Activated naive CD4-positive, alpha-beta T cell treated with anti-CD3 and anti-CD28 coated beads, Interleukin-2, amount 50 U/mL, for 24 hours (primary cell): ENCODE measurements at regions not wholly inside any gene's neighbourhood (a gene's known extent, or its start where the extent isn't known, plus 50 kb on each side); places are given as distances from the start of the nearest gene placed in this dataset.

Experiments
- H3K27ac Mint-ChIP-seq: one replicate; pipeline ENCODE4 v1.8.0; 2021; ENCODE audit warnings: mild to moderate bottlenecking, mixed read lengths
- H3K27me3 Mint-ChIP-seq: one replicate; pipeline ENCODE4 v1.8.0; 2021; ENCODE audit warnings: mixed read lengths
- H3K36me3 Mint-ChIP-seq: one replicate; pipeline ENCODE4 v1.8.0; 2021; ENCODE audit warnings: mixed read lengths
- H3K4me1 Mint-ChIP-seq: one replicate; pipeline ENCODE4 v1.8.0; 2021; ENCODE audit warnings: mixed read lengths
- H3K4me3 Mint-ChIP-seq: one replicate; pipeline ENCODE4 v1.8.0; 2021; ENCODE audit warnings: mild to moderate bottlenecking, mixed read lengths
- H3K9me3 Mint-ChIP-seq: one replicate; pipeline ENCODE4 v1.8.0; 2021; ENCODE audit warnings: mixed read lengths

- no peaks in the 10 kb centered on the region for H3K36me3 Mint-ChIP-seq
- peaks cover 6% of the 10 kb centered on the region for H3K27me3 Mint-ChIP-seq
- H3K4me1 Mint-ChIP-seq, result no peaks in the 10 kb centered on the region
- no peak overlapping the region for H3K27ac Mint-ChIP-seq
- no peak overlapping the region for H3K4me3 Mint-ChIP-seq
- H3K9me3 Mint-ChIP-seq, result no peaks in the 10 kb centered on the region
Observed at GRCh38 chr2:10964052-10964790, 52.5 kb downstream of the KCNF1 start.

GRCh38 chr2:10965241-10965843 lies 53.6 kb downstream of the KCNF1 start:
- no peaks in the 10 kb centered on the region for H3K4me1 Mint-ChIP-seq
- H3K4me3 Mint-ChIP-seq, result no peak overlapping the region
- H3K27me3 Mint-ChIP-seq, result peaks cover 10% of the 10 kb centered on the region
- H3K36me3 Mint-ChIP-seq, result no peaks in the 10 kb centered on the region
- no peaks in the 10 kb centered on the region for H3K9me3 Mint-ChIP-seq
- H3K27ac Mint-ChIP-seq, result no peak overlapping the region

DNA sequence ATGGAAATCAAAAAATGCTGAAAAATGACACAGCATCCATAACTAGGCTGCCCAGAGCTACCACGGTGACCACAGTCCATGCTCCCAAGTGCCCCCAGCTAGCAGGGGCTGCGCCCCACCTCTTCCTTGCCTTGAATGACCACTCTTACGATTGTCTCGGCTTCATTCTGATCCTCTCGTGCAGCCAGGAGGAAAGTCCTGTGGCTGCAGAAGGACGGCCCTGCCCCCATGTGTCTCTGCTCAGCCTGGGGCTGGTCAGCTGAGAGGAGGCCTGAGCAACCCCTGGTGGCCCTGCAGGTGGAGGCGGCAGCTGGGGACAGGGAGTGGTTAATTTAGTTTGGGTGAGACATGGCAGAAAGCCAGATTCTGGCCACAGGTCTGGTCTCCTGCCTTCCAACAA lies 54.3 kb downstream of the KCNF1 start:
- Mint-ChIP-seq H3K4me1 (no peaks in the 10 kb centered on the region), H3K27ac (no peak overlapping the region)

DNA sequence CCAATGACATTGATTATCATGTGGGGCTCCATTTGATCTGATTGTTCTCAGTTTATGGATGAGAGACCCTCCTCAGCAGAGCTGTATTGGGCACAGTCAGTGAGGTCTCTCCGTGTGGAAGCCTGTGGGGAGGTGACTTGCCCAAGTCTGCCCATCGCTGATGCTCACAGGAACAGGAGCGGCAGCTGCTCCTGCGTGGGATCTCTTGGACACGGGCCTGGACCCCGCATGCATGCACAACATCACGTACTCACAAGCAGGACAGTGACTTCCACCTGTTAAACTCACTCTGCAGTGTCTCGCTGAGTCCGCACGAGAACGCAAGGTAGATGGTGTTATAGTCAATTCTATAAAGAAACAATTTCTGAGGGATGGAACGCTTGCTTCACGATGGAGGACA lies 55.0 kb downstream of the KCNF1 start:
- Mint-ChIP-seq H3K4me1 (no peaks in the 10 kb centered on the region), H3K27ac (no peak overlapping the region), H3K4me3 (no peak overlapping the region), H3K27me3 (peaks cover 10% of the 10 kb centered on the region), H3K9me3 (no peaks in the 10 kb centered on the region), H3K36me3 (no peaks in the 10 kb centered on the region)

More for the DNA sequence above, 54.3 kb downstream of the KCNF1 start:
- Mint-ChIP-seq H3K27me3 (peaks cover 10% of the 10 kb centered on the region), H3K36me3 (no peaks in the 10 kb centered on the region), H3K4me3 (no peak overlapping the region), H3K9me3 (no peaks in the 10 kb centered on the region)

DNA sequence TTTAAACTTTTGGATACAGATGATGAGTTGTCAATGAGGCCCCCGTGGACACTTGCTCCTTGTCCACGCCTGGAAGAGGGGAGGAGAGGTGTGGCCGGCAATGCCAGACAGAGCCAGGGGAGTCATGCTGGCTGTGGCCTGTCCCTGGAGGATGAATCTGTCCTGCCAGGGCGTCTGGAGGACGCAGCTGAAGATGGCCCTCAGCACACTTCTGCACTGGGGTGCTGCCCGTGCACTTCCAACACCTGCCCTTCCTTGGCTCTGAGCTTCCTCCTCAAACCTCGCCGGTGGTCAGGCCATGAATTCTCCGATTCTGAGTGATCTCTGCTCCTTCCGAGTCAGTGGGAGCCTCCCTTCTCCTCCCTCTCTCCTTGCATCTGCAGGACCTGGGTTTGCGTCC lies 56.4 kb downstream of the KCNF1 start:
- Mint-ChIP-seq H3K4me1 (no peaks in the 10 kb centered on the region), H3K36me3 (no peaks in the 10 kb centered on the region), H3K27ac (no peak overlapping the region), H3K27me3 (peaks cover 15% of the 10 kb centered on the region), H3K4me3 (no peak overlapping the region), H3K9me3 (no peaks in the 10 kb centered on the region)

- Mint-ChIP-seq H3K36me3 (no peaks in the 10 kb centered on the region), H3K4me1 (no peaks in the 10 kb centered on the region), H3K9me3 (no peaks in the 10 kb centered on the region), H3K27me3 (peaks cover 16% of the 10 kb centered on the region), H3K27ac (no peak overlapping the region), H3K4me3 (no peak overlapping the region)
Observed at GRCh38 chr2:10970666-10971065, 58.9 kb downstream of the KCNF1 start.

DNA sequence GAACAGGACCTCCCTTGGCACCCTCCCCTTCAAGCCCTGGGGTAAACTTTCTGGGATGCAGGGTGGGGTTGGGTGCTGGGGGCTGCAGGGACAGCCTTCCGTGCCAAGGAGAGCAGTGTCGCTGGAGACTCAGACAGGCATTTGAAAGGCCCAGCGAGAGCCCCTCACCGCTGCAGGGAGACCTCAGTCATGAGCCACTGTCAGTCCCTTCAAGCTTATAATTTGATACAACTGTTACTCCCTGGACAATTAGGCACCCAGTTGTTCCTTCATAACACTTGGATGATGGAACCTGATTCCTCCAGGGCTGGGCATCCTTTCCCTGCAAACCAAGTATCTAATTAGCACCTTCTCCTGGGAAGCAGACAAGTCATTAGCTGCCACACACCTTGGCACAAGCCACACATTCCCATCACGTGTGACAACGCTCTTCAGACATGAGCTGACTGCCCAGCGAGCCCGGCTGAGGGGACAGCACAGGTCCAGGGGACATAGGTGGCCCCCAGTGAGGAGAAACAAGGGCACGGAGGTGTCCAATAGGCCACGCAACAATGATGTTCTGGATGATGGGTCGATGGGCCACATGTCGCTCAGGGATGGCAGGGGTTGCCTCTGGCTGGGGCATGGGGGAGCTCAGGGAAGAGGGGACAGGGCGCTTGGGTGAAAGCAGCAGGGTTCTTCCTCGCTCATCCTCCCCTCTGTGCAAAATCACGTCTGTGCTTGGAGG lies 59.6 kb downstream of the KCNF1 start:
- Mint-ChIP-seq H3K36me3 (no peaks in the 10 kb centered on the region), H3K27me3 (peaks cover 16% of the 10 kb centered on the region), H3K27ac (no peak overlapping the region), H3K4me3 (no peak overlapping the region), H3K9me3 (no peaks in the 10 kb centered on the region), H3K4me1 (no peaks in the 10 kb centered on the region)

- Mint-ChIP-seq H3K4me1 (no peaks in the 10 kb centered on the region), H3K9me3 (no peaks in the 10 kb centered on the region), H3K4me3 (no peak overlapping the region), H3K27me3 (peaks cover 16% of the 10 kb centered on the region), H3K27ac (no peak overlapping the region), H3K36me3 (no peaks in the 10 kb centered on the region)
Observed at GRCh38 chr2:10971888-10972260, 60.1 kb downstream of the KCNF1 start.

DNA sequence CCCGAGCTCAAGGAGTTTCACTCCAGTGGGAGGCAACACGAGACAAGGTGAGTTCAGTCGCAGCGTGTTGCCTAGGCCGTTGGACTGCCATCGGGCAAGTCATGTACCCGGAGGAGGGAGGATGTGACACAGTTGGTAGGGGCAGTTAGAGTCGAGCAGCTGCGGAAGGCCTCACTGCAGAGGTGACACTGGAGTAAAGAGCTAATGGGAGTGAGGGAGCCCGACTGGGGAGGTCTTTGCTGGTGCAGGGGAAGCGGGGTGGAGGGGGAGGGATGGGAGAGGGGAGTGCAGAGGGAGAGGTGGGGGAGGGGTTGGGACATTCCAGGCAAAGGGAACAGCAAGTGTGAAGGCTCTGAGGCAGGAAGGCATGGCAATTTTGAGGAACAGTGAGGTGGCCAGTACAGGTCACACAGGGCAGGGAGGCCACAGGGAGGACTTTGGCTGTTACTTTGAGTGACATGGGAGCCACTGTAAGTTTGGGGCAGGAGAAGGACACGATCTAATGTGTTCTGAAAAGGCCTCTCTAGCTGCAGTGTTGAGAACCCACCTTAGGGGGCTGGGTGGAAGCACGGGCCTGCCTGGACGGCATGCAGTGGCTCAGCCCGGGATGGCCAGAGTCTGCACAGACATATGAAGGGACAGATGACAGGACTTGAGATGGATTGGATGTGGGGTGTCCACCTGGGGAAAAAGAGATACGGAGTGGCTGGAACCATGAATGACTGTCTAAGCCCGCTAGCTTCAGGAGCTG lies 61.1 kb downstream of the KCNF1 start:
- Mint-ChIP-seq H3K36me3 (no peaks in the 10 kb centered on the region), H3K9me3 (no peaks in the 10 kb centered on the region), H3K4me1 (no peaks in the 10 kb centered on the region), H3K4me3 (no peak overlapping the region), H3K27me3 (peaks cover 19% of the 10 kb centered on the region), H3K27ac (no peak overlapping the region)

DNA sequence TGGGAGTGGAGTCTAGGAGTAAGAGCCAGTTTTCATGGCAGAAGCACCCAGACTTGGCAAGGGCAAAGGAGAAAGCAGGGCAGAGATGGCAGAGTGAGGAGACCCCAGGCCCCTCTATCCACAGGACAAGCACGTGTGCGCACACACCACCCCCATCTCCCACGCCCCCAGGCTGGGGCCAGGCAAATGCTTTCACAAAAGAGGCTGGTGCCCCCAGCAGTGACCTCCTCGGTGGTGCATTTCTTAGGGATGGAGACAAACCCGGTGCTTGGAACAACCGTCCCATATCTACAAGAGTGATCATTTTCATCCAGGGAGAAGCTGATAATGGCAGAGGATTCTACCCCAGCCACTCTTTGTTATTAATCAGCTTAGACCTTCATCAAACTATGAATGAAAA lies 62.0 kb downstream of the KCNF1 start:
- H3K36me3 Mint-ChIP-seq, result no peaks in the 10 kb centered on the region
- H3K9me3 Mint-ChIP-seq, result no peaks in the 10 kb centered on the region
- H3K27ac Mint-ChIP-seq, result no peak overlapping the region
- H3K4me1 Mint-ChIP-seq, result no peaks in the 10 kb centered on the region
- no peak overlapping the region for H3K4me3 Mint-ChIP-seq
- peaks cover 17% of the 10 kb centered on the region for H3K27me3 Mint-ChIP-seq

DNA sequence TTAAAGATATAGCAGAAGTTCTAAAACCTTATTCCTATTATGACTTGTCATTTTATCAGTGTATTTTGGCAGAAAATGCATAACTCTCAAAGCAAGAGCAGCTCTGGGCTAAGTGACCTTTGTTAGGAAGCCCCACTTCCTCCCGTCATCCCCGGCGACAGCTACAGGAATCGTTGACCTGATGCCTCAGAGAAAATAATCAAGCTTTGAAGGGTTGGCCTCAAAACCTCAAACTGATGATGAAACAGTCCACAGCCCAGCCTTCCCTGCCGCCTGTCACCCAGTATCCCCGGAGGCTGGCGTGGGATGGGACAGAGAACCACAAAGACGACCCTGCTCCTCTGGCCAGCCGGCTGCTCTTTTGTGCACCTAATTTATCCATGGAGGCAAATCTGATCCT lies 65.3 kb downstream of the KCNF1 start:
- H3K4me3 Mint-ChIP-seq, result no peak overlapping the region
- no peaks in the 10 kb centered on the region for H3K4me1 Mint-ChIP-seq
- H3K27me3 Mint-ChIP-seq, result peaks cover 12% of the 10 kb centered on the region
- no peaks in the 10 kb centered on the region for H3K36me3 Mint-ChIP-seq
- no peaks in the 10 kb centered on the region for H3K9me3 Mint-ChIP-seq
- H3K27ac Mint-ChIP-seq, result no peak overlapping the region

GRCh38 chr2:10977621-10978020 lies 65.9 kb downstream of the KCNF1 start:
- Mint-ChIP-seq H3K36me3 (no peaks in the 10 kb centered on the region), H3K27me3 (peaks cover 11% of the 10 kb centered on the region), H3K9me3 (no peaks in the 10 kb centered on the region), H3K4me3 (no peak overlapping the region), H3K27ac (no peak overlapping the region), H3K4me1 (no peaks in the 10 kb centered on the region)

DNA sequence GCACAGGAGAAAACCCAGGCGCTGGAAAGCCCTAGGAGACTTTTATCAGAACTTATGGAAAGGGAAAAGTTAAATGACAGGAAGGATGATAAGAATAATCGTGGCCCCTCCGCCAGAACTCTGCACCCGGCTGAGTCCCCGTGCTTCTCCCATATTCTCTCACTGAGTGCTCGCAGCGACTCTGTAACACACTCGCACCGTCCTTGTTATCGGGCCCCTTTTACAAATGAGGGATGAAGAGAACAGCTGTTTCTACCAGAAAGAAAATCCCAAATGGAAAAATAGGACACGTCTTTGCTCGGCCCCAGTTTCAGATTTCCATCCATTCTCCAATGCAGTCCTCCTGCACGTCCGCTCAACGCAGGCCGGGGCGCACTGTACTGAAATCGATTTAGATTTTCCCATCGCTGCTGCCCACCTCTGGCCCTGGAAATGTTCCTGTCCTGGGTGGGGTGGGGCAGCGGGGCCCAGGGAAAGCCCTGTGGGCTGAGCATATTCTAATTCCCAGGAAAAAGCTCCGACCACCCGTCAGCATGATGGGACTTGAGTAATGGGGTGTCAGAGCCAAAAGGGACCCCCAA lies 66.4 kb downstream of the KCNF1 start:
- Mint-ChIP-seq H3K4me1 (no peaks in the 10 kb centered on the region), H3K9me3 (no peaks in the 10 kb centered on the region), H3K27me3 (peaks cover 8% of the 10 kb centered on the region), H3K27ac (no peak overlapping the region), H3K36me3 (no peaks in the 10 kb centered on the region), H3K4me3 (no peak overlapping the region)

DNA sequence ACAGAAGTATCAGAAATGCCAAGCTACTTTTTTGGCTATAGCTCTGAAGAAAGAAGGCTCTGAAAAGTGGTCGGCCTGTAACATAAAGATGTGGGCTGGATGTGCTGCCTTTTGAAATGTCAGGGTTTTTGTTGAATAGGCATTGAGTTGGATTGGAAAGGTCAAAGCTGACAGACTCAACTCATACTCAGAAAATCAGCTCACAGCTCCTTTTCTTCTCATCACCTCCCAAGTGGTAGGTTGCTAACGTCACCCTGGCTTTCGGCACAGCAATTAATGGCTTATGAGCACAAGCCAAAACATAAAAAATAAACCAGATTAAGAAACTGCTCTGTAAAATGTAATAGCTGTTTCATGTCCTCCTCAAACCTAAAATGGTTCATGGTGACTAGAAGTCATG lies 68.3 kb downstream of the KCNF1 start:
- Mint-ChIP-seq H3K27ac (no peak overlapping the region), H3K4me1 (no peaks in the 10 kb centered on the region), H3K9me3 (no peaks in the 10 kb centered on the region), H3K27me3 (peaks cover 3% of the 10 kb centered on the region), H3K4me3 (no peak overlapping the region), H3K36me3 (no peaks in the 10 kb centered on the region)

DNA sequence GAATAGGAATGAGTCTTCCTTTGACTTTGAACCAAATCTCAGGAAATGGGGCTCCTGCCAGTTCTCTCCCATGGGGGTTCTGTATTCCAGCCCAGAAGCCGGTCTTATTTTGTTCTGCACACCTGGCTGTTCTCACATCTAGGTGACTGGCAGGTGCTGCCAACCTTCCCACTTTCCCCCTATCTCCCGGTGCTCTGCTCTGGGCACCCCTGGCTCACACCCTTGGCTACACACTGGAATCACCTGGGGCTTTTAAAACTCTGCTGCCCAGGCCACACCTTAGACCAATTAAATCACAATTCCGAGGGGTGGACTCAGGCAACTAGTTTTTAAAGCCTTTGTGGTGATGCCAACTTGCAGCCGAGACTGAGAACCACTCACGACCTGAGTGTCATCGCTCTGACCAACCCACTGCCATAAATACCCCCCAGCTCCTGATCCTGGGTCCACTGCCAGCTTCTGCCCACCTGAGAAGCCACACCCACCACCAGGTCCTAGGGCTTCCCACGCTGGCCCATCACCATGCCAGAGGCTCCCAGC lies 69.2 kb downstream of the KCNF1 start:
- Mint-ChIP-seq H3K4me1 (no peaks in the 10 kb centered on the region), H3K27me3 (peaks cover 3% of the 10 kb centered on the region), H3K36me3 (no peaks in the 10 kb centered on the region), H3K27ac (no peak overlapping the region), H3K9me3 (no peaks in the 10 kb centered on the region), H3K4me3 (no peak overlapping the region)
